ENCODE measurements at regions not wholly inside any gene's neighbourhood (a gene's known extent, or its start where the extent isn't known, plus 50 kb on each side); places are given as distances from the start of the nearest gene placed in this dataset.
"Not testable (repeated sequence)": the region's sequence is repeated elsewhere in the genome, so short reads cannot be mapped to it uniquely, and the experiment has no call there.

DNA sequence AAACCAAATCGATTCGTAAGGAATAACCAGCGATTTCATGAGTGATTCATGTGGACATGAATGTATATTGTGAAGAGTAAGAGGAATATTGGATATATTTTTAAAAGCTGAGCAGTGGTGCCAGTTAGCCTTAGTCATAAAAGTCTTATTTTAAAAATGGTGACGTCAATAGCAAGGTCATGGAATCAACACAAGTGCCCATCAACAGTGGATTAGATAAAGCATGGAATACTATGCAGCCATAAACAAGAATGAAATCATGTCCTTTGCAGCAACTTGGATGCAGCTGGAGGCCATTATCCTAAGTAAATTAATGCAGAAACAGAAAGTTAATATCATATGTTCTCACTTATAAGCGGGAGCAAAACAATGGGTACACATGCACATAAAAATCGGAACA, 89.0 kb upstream of the STOX2 start:
- no peak for DNase-seq (ENCODE audit: low read depth)

DNA sequence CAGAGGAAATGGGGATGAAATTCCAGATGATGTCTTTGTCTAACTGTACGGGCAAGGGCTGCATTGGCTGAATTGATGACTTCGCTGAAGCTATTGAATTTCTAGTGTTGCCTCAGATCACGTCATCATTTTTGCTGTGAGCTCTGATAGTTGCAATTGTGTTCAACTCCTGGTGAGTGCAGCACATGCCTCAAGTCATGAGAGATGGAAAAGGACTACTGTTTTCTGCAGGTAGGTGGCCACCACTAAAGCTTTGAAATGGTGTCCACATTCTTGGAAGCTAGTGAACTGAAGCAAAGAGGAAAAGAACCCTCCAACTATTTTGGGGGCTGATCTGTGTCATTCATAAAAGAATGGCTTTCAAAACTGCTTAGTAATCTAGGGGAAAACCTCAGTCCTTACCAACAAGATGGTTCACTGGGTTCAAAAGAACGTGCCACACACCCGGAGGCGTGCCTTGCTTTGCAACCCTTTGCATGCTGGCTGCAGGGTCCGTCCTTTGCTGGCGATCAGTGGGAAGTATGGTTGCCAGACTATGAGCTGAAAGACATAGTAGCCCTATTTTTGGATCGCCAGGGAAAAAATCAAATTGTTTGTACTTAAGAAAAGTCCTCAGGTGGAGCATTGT, 88.1 kb upstream of the STOX2 start:
- no peak for DNase-seq (ENCODE audit: low read depth)

DNA sequence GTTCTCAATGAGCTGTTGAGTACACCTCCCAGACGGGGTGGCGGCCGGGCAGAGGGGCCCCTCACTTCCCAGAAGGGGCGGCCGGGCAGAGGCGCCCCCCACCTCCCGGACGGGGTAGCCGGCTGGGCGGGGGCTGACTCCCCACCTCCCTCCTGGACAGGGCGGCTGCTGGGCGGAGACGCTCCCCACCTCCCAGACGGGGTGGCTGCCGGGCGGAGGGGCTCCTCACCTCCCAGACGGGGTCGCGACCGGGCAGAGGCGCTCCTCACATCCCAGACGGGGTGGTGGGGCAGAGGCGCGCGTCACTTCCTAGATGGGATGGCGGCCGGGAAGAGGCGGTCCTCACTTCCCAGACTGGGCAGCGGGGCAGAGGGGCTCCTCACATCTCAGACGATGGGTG, 86.5 kb upstream of the STOX2 start:
- DNase-seq (ENCODE audit: low read depth) = not testable (repeated sequence)

DNA sequence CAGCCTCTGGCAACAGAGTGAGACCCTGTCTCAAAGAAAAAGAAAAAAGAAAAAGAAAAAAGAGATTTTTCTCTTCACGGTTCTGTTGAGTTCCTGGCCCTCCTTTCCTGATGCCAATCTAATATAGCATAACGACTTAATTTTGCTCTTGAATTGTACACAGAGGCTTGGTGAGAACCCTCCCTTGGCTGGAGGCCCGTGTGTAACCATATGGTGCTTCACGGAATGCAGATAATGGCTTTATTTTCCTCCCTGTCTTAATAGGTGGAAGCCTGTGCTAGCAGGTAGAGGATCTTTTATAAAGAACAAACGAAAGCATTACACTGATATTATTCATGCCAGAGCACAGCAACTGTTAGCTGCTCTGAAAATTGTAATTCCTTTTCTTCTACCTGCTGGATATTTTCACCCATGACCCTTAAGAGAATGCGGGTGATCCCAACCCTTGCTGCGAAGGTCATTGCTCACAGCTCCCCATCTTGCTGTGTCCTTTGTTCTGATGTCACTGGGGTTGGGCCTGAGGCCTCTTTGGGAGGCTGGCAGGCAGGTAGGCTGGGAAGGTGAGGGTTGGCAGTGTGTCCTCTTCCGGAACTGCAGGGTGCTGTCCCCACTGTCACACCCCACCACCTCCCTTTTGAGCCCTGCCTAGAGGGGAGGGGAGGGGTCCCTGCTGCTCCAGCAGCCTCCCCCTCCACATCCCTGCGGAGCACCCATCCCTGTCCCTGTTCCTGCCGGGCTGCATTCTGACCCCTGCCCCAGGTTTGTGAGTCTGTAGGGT, 83.8 kb upstream of the STOX2 start:
- DNase-seq (ENCODE audit: low read depth) = no peak

- no peak for DNase-seq (ENCODE audit: low read depth)
Measured at GRCh38 chr4:183823434-183823833, 81.7 kb upstream of the STOX2 start.

- no peak for DNase-seq (ENCODE audit: low read depth)
Measured at GRCh38 chr4:183825346-183825745, 79.8 kb upstream of the STOX2 start.

DNA sequence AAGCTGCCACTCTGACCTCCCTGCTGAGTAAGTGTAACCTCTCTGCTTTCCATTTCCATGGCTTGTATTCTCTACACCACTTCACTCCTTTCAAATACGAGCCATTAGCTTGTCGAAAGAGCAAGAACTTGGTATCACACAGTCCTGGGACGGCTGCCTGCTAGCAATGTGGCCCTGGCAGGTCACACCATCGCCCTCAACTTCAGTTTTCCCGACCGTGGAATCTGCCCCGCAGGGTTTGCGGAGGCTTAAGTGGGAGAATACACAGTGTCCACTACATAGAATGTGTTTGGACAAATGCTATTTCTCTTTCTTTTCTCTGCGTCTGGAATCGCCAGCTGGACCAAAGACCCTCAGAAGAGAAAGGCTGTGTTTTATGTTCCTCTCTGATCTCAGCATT, 78.6 kb upstream of the STOX2 start:
- DNase-seq (ENCODE audit: low read depth) = no peak

- no peak for DNase-seq (ENCODE audit: low read depth)
Measured at GRCh38 chr4:183828125-183828524, 77.0 kb upstream of the STOX2 start.

DNA sequence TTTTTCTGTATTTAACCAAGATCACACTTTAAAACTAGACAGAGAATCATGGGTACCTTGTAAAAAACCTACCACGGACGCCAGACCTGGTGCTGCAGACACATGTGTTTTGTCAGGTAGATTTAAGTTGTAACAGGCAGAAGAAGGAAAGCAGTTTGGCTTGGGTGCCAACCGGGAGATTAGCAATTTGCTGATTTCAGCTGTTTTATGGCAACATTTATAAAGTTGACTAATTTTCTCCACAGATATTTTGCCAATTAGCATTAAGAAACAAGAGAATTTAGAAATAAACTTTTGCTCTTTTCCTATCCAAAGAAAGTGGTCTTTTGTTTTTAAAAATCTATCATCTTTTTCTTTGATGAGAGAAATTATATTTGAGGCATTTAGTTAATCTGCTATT, 76.3 kb upstream of the STOX2 start:
- DNase-seq (ENCODE audit: low read depth) = no peak

DNA sequence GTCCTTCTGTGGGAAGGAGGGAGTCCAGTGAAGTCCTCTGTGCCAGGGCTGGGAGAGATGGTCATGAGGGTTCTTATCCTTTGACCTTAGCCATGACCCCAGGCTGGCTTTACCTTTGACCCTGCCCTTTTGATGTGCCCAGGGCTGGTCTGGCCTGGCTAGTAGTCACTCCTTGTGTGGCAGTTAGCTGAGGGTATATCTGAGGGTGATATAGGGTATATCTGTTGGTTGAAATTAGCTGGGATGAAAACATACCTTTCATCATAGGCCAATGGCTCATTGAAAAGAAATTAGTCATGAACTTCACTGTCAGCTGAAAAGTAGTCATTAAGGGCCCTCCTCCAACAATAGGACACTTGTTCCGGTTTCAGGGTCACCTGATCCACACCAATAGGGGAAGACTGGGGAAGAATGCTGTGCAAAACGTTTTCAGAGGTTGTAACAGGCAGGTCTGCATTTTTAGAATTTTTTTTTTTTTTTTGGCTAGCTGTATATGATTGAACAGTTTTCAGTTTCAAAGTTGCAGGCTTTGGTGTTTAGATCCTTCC, 74.6 kb upstream of the STOX2 start:
- DNase-seq (ENCODE audit: low read depth) = no peak

DNA sequence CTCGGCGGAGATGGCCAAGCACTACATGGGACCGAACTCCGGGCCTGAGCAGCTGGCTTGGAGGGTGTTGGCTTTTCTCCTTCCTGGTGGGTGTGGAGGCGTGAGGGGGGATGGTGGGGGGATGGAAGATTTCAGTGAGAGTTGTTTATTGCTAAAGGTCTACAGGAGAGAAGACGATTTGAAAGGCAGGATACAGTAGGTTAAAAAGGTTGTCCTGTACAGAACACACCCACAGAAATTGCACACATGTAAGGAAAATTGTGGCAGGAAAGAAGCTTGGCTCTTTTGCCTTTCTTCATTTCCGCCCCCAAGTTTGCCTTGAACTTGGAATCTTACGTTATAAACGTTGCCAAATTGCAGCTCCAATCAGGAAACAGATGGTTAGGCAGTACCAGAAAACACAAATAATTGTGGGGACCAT, 74.1 kb upstream of the STOX2 start:
- DNase-seq (ENCODE audit: low read depth) = no peak

DNA sequence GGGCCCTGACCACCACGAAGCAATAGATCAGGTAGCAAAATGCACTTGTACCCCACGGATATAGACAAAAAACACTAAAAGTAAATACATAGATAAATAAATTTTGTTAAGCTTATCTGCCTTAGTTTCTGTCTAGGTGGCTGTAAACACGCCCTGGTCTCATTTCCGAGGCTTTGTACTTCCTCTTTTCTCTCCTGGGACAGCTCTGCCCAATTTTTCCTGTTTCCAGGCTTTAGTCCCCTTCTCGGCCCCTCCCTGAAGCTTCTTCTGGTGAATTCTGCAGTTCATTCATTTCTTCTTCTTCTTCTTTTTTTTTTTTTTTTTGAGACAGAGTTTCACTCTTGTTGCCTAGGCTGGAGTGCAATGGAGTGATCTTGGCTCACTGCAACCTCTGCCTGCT, 73.4 kb upstream of the STOX2 start:
- DNase-seq (ENCODE audit: low read depth) = no peak

DNA sequence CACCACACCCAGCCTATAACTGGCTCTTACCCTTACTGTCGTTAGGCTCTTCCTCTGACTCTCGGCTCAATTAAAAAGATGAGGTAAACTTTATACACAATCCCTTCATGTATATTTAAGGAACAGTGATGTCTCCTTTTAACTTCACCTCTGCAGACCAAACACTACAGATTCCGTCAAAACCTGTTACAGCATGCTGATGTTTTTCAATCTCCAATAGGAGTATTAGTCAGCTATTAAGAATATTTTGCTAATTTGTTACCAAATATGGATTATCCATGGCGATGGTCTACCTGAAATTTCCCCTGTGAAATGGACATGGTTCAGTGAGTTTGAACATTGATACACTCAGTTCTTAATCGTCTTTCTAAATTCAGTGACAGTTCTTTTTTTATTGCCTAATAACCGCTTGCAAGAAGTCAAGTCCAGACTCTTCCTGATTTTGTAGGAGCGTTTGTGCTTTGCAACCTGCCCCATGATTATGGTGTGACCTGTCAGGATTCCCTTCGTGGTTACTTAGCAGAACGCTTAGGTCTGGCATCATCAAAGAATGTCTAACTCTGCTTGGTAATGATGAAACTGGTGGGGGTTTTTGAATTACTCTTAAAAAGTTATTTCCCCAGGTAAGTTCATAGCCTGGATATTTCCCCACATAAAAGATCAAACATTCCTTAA, 72.2 kb upstream of the STOX2 start:
- DNase-seq (ENCODE audit: low read depth) = no peak

GRCh38 chr4:183834252-183834651, 70.9 kb upstream of the STOX2 start:
- no peak for DNase-seq (ENCODE audit: low read depth)

DNA sequence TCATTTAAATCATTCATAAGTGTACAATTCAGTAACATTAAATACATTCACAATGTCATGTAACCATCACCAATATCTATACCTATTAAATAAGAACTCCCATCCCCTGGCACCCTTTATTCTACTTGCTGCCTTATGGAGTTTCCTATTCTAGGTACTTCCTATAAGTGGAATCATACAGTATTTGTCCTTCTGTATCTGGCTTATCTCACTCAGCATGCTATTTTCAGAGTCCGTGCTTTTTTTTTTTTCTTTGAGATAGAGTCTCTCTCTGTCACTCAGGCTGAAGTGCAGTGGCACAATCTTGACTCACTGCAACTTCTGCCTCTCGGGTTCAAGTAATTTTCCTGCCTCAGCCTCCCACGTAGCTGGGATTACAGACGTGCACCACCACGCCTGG, 67.9 kb upstream of the STOX2 start:
- DNase-seq (ENCODE audit: low read depth) = no peak

- no peak for DNase-seq (ENCODE audit: low read depth)
Measured at GRCh38 chr4:183838987-183839712, 66.0 kb upstream of the STOX2 start.

- peak; percentile 20 for DNase-seq (ENCODE audit: low read depth)
Measured at GRCh38 chr4:183840311-183840710, 64.8 kb upstream of the STOX2 start.

- no peak for DNase-seq (ENCODE audit: low read depth)
Measured at GRCh38 chr4:183841001-183841400, 64.1 kb upstream of the STOX2 start.

GRCh38 chr4:183842129-183842528, 63.0 kb upstream of the STOX2 start:
- no peak for DNase-seq (ENCODE audit: low read depth)

DNA sequence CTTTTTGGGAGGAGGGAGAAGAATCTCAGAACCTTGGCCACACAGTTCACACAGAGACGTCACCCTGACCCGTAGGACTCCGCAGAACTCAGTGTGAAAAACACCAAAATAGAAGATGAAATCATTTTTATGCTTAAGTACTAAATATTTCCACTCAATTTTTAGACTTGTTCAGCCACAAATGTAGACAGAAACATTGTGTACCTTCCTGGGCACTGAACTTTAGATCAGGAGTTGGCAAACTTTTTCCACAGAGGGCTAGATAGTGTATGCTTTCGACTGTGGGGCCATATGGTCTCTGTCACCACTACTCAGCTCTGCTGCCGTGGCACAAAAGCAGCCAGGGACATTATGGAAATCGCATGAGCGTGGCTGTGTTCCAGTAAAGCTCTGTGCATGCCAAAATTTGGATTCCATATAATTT, 61.8 kb upstream of the STOX2 start:
- DNase-seq (ENCODE audit: low read depth) = no peak

GRCh38 chr4:183846951-183847350, 58.2 kb upstream of the STOX2 start:
- no peak for DNase-seq (ENCODE audit: low read depth)

- no peak for DNase-seq (ENCODE audit: low read depth)
Measured at GRCh38 chr4:183848805-183849204, 56.3 kb upstream of the STOX2 start.
